ENCODE measurements at regions not wholly inside any gene's neighbourhood (a gene's known extent, or its start where the extent isn't known, plus 50 kb on each side); places are given as distances from the start of the nearest gene placed in this dataset.

DNA sequence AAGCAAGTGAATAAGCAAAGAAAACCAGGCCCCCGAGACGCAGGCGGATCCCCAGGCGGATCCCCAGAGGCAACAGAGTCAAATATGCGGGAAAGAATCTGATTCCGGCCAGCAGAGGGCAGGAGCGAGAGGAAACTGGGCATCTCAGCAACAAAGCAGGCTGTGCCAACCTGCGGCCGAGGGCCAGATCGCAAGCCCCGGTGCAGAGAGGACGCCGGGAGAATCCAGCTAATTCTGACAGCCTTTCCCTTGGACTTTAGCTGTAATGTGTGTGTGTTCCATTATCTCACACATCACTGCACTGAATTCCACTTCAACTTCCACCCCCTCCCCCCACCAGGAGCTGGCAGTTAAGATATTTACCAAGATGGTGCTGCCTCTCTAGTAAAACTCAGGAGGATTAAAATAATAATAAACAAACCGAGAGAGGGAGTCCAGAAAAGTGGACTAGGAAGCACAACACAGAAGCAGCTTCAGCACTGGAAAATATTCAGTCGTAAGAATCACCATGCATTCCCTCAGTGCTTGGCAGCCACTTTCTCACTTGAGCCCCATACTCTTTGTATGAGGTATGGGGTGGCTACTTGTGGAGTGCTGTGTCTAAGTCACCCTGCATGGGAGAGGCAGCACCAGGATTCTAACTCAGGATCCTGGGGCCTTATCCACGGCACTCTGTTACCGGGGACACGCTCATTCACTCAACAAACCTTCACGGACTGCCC is 66.2 kb upstream of the SNX9 start:
- DNase-seq (ENCODE audit: low spot score): peak; percentile 87

DNA sequence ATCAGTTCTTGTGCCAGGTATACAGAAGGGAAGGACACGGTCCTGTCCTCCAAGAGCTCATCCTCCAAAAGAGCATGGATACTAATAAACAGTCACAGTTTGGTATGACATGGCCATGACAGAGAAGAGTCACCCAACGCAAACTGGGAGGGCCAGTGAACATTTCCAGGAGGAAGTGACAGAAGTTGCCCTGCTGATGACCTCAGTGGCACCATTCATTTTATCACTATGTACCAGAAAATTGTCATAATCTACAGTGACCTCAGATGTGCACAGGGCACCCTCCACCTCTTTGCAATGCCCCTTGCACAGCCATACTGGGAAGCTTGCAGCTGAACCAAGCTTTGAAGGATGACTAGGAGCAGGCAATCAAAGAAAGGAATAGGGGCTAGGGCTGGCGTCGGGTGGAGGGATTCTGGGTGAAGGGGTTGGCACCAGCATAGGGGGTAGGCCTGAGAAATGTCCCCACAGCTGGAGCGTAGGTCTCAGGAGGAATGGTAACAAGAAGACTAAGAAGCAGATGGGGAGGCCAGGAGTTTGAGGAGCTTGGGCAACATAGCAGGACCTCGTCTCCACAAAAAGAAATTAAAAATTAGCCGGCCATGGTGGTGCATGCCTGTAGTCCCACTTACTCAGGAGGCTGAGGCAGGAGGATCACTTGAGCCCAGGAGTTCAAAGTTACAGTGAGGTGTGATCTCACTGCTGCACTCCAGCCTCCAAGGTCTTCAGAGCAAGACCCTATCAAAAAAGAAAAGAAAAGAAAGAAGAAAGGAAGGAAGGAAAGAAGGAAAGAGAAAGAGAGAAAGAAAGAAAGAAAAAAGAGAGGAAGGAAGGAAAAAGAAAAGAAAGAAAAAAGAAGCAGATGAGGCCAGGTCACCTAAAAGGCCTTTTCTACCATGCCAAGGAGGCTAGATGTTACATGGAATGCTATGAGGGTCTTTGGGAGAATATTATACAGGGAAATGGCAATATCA is 65.3 kb upstream of the SNX9 start:
- no peak for DNase-seq (ENCODE audit: low spot score)

DNA sequence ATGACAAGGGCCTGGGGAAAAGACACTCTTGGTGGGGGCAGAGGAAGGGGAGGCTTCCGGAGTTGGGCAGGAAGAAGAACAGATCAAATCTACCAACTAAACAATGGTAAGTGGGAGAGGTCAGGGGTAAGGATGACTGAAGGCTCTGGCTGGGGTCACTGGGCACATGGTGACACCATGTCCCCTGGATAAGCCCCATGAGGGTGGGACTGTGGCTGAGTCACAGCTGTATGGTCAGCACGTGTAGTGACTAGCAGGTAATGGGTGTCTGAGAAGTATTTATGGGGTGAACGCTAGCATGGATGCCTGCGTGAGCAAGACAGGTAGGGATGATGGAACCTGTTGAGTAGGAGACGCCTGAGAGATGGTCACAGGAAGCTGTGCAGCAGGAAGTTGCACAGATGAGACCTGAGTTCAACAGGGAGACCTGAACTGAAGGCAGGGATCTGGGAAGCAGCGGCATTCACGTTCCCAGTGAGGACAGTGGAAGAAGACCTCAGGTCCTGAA is 64.5 kb upstream of the SNX9 start:
- DNase-seq (ENCODE audit: low spot score): no peak

DNA sequence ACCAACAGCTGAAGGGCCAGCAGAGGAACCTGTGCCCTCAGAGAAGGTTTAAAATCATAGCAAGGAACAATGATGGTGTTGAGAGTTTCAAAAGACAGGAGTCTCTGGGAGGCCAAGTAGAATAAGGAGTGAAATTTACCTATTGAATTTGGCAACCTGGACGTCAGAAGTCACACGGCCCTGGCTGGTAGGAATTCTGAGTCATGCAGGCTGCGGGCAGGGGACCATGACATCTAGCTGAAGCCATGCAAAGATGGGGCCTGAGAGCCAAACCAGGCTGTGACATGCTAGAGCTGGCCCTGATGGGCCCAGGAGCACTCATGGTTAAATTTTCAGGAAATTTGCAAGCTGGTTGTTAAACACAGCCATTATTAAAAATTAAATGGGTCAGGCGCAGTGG is 64.0 kb upstream of the SNX9 start:
- no peak for DNase-seq (ENCODE audit: low spot score)

DNA sequence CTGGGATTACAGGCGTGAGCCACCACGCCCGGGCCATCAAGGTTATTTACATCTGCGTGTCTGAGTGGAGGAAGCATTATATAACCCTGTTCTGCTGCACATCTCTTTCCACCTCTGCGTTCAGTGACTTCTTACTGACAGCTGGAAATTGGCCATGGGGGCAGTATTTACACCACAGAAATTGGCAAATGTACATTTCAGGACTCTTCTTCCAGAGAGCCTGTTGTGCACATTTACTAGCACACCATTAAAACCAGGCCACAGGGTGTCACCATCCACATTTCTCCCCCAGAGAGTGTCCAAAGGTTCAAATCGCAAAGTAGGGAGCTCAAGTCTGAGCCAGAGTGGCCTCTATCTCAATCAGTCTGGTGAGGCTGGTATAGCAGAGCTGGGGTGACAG is 62.9 kb upstream of the SNX9 start:
- no peak for DNase-seq (ENCODE audit: low spot score)

DNA sequence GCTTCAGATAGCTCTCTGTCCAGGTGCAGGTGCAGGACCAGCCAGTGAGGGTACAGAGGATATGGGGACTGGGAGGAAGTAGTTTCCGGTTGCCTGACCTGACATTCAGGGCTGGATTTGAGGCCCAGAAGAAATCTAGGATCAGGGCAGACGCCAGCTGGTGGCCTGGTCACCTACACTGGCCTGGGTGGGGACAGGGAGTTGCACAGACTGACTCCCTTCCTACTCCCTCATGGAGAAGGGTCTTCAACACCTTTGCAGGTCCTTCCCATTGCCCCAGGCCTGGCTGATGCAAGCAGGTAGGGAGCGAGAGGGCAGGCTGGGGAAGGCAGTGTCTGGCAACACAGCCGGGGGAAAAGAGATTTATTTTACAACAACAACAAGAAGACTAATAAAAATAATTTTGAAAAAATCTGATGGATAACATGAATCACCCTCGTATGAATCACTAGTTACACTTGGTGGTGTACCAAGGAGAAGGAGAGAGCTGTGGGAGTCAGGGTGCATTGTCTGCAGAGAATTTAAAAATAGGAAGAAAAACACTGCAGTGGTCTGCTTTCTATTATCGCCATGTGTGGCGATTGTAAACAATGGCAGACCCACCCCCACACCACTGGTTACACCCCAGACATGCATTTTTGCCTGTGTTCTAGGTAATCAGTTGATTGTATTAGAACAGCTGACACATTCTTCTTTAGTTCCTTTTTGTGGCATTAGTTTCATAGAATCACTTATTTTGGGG is 62.3 kb upstream of the SNX9 start:
- peak; percentile 83 for DNase-seq (ENCODE audit: low spot score)

DNA sequence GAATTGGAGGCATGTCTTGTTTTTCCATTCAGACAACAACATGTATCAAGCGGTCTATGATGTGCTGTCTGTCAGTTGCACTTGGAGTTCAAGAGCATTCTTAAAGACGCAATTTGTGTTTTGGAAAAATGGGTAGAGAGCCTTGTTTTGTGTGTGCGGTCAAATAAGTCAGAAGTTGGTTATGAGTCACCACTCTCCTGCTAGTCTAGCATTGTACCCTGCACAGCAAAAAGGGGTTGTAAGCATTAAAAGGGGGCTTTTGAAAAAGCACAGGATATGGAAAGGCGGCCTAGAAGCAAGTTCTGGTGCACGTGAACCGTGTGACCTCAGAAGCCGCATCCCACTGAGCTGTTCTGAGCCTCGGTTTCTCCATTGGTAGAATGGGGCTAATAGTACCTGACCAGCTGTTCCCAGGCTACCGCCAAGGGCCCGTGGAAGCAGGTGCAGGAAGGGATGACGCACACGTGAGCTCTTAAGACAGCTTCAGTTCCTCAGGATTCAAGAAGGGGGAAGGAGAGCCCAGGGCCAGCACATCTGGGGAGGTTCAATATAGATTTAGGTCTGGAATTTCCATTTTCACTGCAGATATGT is 61.6 kb upstream of the SNX9 start:
- peak; percentile 42 for DNase-seq (ENCODE audit: low spot score)

DNA sequence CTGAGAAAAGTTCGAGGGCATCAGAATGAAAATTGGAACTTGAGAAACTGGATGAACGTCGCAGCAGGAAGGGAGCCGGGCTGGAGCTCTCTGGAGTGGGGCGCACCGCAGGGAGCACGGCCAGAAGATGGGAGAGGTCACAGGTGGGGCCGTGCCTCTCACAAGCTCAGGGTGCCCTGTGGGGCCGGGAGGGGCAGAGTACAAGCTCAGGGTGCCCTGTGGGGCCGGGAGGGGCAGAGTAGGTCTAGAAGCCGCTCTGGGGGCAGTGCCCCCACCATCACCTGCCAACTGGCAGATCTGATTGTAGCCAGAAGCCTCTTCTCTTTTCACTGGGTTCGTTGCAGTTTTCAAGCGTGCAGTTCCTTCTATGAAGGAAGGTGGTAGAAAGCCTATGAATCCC is 61.1 kb upstream of the SNX9 start:
- no peak for DNase-seq (ENCODE audit: low spot score)

DNA sequence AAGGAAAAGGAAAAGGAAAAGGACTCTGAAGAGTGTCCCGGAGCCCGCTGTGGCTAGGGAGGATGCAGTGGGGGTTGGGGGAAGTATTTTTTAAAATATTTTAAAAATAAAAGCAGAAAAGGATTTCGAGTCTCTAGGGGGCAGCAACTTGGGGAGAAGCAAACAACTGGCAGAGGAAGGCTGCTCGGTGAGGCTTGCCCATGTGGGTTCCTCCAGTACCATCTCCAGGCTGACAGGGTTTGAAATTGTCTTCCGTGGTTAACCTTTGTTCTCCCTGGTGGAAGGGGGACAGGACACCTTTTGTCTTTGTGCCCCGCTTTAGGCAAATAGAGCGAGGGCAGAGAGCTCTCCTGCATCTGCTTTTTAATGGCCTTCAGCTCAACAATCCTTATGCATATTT is 60.4 kb upstream of the SNX9 start:
- no peak for DNase-seq (ENCODE audit: low spot score)

DNA sequence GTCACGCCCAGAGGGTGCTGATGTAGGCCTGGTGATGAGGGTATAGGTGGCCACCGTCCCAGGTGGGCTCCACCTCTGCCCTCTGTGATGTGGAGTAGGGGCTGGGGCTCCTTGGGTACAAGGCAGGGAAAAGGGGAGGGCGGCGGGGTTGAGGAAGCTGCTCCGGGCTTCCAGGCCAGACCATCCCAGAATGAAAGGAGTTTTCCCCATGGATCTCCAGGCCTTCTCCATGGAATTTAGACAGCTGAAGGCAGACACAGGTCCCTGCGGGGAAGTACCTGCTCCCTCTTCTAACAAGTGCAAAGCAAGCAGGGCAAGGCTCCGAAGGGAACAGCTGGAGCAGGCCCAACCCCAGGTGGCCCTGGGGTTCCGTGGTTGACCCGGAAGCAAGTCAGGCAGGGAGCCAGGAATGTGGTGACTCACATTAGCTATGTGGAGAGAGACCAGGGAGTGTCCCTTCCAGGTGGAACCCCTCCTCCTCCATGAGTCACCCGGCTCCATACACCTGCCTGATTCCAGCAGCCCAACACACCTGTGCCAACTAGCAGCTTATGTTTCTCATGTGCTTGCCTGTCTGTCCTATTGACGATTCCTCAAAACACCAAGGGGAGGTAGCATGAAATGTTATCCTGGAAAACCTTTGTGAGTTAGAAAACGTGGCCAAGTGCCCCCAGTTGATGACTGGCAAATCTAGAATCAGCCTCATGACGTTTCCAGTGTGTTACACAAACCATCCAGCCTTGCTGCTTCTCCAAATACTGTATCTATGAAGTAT is 59.7 kb upstream of the SNX9 start:
- DNase-seq (ENCODE audit: low spot score): peak; percentile 37

DNA sequence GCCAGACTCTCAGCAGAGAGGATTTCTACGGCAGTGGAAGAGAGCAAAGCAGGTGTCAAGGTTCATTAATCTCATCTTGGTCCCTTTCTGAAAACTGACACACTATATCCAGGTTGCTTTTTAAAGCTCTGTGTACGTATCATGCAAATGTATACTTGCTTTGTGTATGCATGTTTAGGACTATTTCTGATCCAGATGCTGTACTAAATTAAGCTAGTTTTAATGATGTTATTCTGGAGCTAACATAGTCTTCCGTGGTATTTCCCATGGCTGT is 59.2 kb upstream of the SNX9 start:
- DNase-seq (ENCODE audit: low spot score): no peak

DNA sequence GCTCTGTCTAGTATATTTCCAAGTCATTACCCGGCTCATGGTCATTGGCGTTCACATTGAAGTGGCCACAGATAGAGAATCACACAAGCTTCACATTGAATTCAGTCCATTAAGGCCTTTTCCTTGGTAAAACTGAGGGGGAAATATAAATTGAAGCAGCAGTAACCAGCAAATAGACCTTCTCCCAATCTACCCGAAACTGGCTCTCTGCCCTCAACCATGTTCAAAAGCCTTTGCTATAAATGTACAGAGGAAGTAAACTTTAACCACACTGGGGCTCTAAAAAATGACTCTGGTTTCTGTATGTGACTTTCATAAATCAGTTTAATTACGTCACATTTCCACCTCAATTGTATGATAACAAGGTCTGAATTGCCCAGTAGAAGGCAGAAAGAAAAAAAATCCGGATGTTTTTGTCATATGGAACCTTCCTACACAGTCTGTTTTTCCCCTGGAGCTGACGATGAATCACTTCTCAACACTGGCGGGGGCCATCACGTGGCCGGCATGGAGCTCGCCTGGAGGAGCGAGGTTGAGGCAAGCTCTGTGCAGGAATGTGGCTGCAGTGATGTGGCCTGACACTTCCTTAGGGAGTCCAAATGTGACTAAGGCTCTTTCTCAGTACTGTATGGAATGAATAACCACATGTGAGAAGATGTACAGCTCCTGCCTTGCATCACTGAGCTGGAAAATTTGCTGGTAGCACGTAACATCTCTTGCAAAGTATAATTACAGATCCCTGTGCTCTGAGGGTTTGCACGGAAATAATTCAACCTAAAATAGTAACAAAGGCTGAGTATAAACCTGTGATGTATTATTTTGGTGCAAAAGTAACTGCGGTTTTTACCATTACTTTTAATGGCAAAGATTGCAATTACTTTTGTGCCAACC is 58.6 kb upstream of the SNX9 start:
- DNase-seq (ENCODE audit: low spot score): peak; percentile 93

DNA sequence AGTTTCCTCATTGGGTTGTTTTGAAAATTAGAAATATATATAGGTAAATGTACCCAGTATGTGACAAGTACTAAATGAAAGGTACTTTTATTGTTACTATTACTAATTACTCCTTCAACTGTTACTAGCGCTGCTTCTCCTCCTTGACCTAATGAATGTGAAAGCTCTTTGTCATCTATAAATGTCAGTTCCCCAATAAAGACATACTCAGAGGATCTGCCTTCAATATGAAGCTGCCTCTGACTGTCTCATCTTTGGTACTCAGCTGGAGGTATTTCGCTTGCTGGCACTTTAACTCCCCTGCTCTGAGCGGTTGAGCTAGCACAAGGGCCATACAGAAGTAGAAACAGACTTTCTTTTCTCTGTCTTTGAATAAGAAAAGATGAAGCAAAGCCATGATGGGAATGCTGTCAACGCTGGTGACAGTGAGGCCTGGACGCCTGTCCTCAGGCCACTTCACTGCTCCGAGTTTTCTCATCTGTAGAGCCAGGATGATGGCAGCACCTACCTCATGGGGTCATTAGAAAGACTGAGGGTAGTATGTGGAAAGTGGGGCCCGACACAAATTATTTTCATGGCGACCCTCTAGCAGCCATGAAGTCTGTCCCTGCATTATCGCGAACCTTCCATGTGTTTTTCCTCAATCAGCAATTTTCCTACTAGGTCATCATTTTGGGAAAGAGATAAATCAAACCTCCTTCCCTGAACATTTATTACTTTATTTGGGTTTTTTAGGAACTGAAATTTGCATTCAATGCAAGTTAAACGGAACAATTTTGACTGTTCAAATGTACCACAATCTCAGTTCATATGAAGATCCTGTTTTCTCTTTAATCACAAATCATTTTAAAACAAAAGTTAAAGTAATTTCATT is 55.9 kb upstream of the SNX9 start:
- no peak for DNase-seq (ENCODE audit: low spot score)

DNA sequence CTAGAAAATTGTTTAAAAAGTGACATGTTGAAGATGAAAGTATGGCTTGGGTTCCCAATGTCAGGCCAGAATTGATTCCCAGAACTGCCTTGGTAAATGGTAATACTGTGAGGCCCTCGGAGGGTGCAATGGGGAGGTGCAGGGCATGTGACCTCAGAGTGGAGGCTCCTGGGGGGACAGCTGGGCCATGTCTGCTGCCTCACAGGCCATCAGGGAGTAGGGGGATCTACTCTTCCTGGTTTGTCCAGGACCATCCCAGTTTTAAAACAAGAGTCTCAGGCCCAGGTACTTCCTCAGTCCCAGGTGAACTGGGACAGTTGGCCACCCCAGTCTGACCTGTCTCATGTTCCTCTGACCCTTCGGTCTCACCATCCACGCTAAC is 55.3 kb upstream of the SNX9 start:
- no peak for DNase-seq (ENCODE audit: low spot score)

DNA sequence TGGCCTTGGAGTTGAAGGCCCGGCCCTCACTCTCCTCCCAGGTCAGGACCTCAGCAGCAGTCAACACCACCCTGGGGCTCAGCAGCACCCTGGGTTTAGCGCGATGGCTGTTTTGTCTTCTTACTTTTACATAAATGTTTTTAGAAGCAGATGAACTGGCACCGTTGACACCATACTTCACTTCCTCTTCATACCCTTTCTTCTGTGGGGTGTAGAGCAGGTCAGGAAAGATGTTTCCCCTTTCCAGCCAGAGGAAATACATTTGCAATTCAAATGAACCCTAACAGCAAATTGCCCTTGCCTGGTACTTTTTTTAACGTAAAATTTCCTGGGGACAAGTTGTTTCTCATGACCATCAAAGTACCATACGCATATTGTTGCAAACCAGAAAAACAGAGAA is 54.7 kb upstream of the SNX9 start:
- DNase-seq (ENCODE audit: low spot score): no peak

DNA sequence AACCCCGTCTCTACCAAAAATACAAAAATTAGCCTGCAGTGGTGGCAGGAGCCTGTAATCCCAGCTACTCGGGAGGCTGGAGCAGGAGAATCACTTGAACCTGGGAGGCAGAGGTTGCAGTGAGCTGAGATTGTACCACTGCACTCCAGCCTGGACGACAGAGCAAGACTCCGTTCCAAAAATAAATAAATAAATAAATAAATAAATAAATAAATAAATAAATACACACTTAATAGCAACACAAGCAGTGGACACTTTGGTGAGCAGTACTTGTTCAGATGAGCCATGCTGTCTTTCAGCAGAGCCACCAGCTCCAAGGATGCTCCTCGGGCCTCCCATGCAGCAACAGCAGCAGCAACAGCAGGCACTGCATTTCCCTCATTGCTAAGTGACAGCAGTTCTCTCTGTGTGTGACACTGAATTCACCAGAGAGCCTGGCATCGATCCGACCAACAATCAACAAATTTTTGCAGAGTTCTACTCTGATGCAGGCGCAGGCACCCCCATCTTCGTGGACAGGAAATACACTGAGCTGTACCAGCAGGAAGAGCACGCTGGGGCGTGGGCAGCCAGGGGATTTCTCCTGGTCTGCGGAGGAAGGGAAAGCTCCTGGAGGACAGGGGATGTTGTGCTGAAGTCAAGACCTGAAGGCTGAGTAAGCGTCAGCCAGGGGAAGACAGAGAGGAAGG is 54.0 kb upstream of the SNX9 start:
- DNase-seq (ENCODE audit: low spot score): no peak

DNA sequence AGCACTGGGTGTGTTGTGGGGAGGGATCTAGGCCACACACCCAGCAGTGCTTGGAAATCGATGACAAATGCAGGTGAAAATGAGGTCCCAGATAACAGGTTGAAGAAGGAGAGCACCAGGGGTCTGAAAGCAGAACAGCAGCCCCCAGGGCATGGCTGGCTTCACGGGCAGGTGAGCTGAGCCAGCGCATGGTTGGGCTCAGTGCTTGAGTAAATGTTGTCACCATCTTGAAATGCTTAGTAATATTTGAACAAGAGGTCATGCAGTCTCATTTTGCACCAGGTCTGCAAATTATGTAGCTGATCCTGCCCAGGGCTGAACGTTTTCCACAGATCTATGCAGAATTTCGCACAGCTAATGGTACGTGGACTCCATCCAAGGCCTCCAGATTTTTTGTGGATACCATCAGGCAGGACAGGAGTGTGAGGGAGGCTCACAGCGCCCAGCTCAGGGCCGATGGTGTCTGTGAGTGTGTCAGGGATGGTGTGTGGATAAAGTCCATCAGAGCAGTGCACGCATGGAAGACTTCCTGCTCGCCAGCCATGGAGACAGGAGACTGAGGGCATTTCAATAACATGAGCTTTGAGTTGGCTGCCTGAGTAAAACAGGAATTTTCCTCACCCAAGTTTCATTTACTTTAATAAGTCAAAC is 53.1 kb upstream of the SNX9 start:
- DNase-seq (ENCODE audit: low spot score): peak; percentile 49

DNA sequence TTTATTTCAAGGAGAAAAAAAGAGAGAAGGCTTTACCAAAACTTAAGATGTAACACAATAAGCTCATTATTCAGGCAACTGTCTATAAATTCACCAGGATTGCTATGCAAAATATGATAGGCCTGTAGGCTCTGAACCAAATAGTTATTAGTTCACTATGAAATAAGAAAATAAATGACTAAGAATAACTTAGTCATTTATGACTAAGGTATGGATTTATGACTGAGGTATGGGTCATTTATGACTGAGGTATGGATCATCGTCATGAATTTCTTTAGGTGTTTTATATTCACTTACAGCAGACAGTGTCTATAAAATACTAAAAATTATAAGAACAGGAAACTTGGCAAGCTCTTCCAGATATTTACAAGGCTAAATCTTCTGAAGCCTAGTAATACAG is 52.1 kb upstream of the SNX9 start:
- peak; percentile 54 for DNase-seq (ENCODE audit: low spot score)
